ENCODE measurements at regions not wholly inside any gene's neighbourhood (a gene's known extent, or its start where the extent isn't known, plus 50 kb on each side); places are given as distances from the start of the nearest gene placed in this dataset.

DNA sequence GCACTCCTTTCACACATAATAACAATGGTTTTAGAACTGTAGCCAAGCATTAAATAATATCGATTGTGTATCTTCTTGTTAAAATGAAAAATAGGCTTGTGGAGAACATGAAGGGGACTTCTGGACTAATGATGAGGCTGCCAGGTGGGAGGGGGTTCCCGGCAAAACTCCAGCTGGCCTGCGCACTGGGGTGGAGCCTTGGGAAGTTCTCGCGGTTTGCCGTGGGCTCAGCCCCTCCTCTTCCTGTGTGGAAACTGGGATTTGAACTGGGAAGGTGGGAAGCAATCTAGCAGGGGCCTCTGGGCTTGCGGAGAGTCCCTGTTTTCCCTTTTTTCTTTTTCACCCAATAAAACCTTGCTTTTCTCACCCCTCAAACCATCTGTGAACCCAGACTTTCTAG is 113.7 kb upstream of the SLITRK1 start:
- no peak for TF ChIP-seq FOS (IDR thresholded peaks at IDR 0.05; ENCODE audit: borderline replicate concordance, extremely low read depth, insufficient read length)
- TF ChIP-seq FOXK2 (IDR thresholded peaks at IDR 0.05) = no peak
- TF ChIP-seq, protein P1, sequence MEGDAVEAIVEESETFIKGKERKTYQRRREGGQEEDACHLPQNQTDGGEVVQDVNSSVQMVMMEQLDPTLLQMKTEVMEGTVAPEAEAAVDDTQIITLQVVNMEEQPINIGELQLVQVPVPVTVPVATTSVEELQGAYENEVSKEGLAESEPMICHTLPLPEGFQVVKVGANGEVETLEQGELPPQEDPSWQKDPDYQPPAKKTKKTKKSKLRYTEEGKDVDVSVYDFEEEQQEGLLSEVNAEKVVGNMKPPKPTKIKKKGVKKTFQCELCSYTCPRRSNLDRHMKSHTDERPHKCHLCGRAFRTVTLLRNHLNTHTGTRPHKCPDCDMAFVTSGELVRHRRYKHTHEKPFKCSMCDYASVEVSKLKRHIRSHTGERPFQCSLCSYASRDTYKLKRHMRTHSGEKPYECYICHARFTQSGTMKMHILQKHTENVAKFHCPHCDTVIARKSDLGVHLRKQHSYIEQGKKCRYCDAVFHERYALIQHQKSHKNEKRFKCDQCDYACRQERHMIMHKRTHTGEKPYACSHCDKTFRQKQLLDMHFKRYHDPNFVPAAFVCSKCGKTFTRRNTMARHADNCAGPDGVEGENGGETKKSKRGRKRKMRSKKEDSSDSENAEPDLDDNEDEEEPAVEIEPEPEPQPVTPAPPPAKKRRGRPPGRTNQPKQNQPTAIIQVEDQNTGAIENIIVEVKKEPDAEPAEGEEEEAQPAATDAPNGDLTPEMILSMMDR (IDR thresholded peaks at IDR 0.05 in 2 of 3, conservative IDR thresholded peaks at IDR 0.05 in 1 of 3; ENCODE audit: control insufficient read depth in 2 of 3, extremely low read depth in 1 of 3, insufficient read depth in 1 of 3, low read depth in 3 of 3, low read length in 3 of 3) = no peak
- TF ChIP-seq POLR2A (IDR thresholded peaks at IDR 0.05; ENCODE audit: low read depth, low read length) = no peak
